HG03103 (cell line): ENCODE measurements at regions not wholly inside any gene's neighbourhood (a gene's known extent, or its start where the extent isn't known, plus 50 kb on each side); places are given as distances from the start of the nearest gene placed in this dataset.
"Not testable (repeated sequence)": the region's sequence is repeated elsewhere in the genome, so short reads cannot be mapped to it uniquely, and the experiment has no call there.

ENCODE experiments used
- ATAC-seq: cut with Tn5 transposase; IDR thresholded peaks from one replicate; pipeline ENCODE4 v1.9.1; 2021; ENCODE audit warnings: low read depth; ENCODE audit not compliant: unreplicated experiment

DNA sequence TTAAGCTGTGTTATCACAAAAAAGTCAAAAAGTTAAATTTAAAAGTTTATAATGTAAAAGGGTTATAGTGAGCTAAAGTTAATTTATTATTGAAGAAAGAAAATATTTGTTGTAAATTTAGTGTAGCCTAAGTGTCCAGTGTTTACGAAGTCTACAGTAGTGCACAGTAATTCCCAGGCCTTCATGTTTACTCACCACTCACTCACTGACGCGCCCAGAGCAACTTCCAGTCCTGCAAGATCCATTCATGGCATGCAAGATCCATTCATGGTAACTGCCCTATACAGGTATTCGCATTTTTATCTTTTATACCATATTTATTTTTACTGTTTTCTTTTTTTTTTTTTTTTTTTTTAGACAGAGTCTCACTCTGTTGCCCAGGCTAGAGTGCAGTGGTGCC is 69.5 kb downstream of the TPRA1 start:
- no peak for ATAC-seq

DNA sequence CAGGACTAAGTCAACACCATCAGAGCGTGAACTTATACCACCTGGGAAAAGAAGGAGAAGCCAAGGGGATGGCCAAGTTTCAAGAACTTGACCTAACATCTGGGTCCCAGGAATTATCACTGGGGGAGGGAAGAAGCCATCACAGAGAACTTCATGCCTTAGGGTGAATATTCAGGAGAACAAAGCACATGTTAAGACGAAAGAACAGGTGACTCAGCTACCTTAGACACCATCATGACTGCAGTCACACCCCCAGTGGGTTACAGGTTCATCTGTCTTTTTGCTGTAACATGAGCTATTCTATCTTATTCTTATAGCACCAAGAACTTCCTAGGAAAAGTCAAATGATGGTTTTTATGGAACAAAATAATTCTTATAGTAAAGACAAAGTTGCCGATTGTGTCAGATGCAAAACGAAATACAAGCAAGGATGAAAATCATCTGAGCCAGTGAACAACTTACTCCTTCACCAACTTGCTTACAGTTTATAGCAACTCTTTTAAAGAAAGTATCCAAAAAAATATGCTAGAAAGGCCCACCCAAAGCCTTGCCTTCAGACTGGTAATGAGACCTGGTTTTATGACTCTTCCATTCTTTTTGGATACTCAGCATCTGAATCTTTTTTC is 72.0 kb downstream of the TPRA1 start:
- no peak for ATAC-seq

DNA sequence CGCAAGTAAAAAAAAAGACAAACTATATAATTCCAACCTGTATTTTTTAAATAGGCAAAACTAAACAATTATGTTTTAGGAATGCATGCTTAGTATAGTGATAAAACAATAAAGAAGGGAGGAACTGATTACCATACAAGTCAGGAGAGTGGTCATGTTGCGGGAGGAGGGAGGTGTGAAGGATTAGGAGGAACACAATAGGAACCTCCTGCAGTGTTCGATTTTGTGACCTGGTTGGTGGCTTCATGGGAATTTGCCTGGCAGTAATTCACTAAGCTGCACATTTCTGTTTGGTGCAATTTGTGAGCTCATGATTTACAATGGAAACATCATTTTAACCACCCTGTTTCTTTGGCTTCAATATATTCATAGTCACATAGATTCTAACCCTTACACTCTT is 78.3 kb downstream of the TPRA1 start:
- ATAC-seq, result no peak

DNA sequence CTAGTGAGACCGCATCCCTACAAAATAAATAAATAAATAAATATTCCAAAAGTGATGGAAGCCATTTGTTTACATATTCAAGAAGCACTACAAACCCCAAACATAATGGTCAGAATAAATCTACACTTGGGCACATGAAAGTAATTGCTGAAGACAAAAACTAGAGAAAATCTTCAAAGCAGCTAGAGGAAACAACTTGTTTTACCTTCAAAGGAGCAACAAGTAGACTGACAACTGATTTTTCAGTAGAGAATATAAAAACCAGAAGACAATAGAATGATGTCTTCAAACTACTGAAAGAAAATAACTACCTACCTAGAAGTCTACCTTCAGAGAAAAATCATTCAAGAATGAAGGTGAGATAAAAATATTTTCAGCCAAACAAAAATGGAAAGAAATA is 89.4 kb downstream of the TPRA1 start:
- no peak for ATAC-seq

DNA sequence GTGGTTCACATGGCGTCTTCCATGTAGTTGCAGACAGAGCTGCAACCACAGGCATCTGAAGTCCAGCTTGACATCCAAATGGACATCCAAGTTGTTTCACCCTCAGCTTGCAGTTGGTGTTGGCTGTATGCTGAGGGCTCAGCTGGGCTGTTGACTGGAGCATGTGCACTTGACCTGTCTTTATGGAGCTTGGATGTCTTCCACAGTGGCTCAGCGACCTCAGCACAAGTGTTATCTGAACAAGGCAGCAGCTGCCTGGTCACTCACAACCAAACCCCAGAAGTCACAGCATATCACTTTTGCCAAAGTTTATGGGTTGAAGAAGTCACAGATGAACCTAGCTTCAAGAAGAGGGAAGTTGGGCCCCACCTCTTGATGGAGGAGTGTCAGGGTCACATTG is 92.9 kb downstream of the TPRA1 start:
- no peak for ATAC-seq

DNA sequence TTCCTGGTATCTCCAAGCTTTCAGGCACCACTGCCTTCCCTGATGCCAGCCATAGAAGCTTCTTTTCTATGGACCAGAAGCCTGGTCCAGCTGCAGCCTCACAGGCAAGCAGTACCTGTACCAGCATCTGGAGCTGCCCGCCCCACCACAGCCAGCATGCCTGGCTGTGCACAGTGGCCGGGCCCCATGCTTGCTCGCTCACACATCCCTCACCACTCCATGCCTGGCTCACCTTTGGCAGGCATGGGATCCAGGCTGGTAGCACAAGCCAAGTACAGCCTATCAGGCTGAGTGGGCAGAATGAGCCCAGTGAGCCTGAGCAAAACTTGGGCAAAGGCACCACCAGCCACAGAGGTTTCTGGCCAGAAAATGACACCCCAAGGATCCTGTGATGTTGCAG is 93.4 kb downstream of the TPRA1 start:
- no peak for ATAC-seq

DNA sequence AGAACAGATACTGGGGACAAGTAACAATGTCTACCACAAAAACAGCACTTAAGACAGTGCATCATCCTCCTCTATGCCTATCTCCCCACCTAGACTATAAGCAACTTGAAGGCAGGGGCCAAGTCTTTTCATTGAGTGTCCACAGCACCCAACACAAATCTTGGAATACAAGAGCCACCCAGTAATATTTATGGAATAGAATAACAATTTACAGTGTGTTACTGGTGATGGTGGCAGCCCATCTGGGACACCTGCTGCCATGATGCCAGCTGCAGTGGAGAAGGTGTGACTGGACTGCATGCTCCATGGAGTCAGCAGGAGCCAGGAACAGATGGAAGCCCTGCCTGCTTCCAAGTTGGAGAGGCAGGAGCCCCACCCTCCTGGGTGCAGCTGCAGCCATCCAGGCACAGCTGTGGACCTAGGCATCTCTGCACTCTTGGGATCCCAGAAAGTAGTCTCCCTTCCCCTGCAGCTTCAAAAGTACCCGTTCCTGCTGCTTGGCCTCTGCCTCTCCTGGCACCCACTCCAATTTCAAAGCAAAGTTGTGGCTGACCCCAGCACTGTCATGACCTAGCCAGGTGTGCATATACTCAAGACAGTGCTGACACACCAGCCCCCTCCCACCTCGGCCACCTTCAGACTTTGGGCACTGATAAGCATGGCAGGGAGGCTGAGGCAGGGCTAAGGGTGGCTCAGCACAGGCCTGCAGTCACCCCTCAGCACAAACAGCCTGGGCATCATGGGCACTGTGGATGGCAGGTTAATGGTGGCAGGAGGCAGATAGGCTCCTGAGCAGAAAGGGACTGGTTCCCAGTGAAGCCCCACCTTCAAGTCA is 94.5 kb downstream of the TPRA1 start:
- no peak for ATAC-seq

DNA sequence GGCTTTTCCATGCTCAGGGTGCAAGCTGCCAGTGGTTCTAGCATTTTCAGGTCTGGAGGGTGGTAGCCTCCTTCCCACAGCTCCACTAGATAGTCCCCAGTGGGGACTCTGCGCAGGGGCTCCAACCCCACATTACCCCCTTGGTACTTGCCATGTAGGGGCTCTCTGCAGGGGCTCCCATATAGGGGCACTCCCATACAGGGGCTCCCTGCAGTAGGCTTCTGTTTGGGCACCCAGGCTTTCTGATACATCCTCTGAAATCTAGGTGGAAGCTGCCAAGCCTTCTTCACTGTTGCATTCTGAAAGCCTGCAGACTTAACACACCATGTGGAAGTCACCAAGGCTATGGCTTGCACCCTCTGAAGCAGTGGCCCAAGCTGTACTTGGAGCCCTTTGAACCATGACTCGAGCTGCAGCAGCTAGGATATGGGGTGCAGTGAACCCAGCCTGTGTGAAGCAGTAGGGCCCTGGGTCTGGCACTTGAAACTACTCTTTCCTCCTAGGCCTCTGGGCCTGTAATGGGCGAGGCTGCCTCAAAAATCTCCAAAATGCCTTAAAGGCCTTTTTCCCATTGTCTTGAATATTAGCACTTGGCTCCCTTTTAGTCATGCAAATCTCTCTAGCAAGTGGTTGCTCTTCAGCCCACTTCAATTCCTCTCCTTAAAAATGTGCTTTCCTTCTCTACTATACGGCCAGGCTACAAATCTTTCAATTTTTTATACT is 96.4 kb downstream of the TPRA1 start:
- no peak for ATAC-seq

DNA sequence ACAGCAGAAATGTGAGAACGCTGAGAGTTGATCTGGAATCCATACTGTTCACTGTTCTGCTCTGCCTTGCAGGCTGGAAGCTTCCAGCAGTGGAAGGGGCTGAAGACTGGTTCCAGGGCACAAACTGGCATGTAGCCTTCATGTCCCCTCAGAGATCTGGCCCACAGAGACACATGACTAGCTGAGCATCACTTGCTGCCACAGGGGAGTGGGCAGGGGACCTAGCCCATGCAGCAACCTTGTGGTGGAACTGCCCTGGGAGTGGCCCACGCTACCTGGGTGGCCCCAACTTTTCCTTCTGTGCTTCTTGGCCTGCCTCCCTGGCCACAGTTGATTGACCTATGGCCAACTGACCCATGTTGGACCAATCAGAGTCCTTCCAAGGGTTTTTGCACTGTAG is 98.1 kb downstream of the TPRA1 start:
- ATAC-seq, result no peak

DNA sequence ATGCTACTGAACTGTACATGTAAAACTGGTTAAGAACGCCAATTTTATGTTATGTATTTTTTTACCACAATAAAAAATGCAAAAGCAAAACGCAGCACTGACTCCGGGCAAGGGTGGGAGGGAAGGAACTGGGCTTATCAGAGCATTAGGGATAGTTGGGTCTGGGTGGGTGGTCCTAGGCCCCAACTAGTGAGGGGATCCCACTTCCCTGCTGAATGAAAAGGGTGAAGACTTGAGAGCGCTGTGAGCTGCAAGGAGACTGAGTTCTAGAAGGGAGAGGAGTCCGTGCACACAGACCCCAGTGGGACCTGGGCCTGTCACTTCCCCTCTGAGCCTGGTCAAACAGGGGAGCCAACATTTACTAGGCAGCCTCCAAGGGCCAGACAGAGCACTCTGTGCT is 98.6 kb downstream of the TPRA1 start:
- ATAC-seq, result no peak

DNA sequence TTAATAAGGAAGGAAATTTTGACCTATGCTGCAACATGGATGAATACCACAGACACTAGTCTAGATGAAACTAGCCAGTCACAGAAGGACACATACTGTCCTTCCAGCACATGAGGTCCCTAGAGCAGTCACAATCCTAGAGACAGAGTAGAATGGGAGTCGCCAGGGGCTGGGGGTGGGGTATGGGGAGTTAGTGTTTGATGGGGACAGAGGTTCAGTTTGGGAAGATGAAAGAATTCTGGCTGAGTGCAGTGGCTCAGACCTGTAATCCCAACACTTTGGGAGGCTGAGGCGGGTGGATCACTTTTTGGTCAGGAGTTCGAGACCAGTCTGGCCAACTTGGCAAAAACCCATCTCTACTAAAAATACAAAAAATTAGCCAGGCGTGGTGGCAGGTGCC is 99.2 kb downstream of the TPRA1 start:
- no peak for ATAC-seq

DNA sequence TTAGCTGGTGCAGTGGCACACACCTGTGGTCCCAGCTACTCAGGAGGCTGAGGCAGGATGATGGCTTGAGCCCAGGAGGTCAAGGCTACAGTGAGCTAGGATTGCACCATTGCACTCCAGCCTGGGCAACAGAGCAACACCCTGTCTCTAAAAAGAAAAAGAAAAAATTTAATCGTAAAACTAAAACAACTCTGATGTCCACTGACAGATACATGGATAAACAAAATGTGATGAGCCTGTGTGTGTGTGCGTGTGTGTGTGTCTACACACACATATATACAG is 99.6 kb downstream of the TPRA1 start:
- not testable (repeated sequence) for ATAC-seq

DNA sequence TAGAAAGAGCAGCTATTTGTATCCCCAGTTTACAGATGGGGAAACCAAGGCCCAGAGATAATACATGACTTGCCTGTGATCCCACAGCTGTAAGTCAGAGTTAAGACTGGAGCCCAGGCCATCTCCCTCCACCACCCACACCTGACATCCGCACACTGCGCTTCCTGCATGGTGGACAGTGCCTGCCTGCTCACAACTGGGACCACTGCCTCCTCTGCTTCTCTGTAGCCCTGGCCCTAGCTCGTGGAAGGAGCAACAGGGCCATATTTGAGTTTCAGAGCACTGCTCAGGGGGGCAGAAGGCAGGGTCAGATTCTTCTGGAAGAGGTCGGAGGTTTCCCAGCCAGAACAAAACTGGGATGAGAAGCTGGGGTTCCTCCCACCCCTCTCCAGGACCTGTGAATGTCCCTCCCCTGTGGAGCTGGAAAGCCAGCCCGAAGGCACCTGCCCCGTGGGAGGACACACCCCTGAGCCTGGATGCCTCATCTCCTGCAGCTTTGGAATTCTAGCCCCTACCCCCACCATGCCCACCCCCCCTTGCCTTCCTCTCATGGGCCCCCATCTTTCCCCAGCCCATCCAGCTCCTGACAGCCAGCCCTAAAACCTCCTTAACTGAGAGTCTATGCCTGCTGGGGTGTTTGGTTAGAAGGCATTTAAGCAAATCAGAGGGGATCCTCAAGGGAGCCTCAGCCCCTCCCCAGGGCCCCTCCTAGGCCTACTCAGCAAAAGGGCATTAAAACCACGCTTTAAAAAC is 100.1 kb downstream of the TPRA1 start:
- ATAC-seq, result no peak

DNA sequence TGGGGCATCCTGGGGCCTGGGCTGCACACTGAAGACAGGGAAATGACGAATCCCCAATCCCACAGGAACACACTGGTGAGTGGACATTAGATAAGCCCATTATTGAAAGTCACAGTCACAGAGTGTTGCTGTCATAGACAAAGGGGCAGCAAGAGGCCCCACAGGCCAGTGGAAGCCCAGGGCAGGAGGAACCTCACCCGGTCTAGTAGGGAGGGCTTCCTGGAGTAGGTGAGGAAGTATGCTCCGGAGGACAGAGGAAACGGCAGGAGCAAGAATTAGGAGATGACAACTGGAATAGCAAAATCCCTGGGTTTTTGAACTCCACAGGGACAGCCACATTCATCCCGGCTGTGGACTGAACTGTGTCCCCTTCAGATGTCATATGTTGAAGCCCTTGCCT is 101.2 kb downstream of the TPRA1 start:
- ATAC-seq, result no peak

DNA sequence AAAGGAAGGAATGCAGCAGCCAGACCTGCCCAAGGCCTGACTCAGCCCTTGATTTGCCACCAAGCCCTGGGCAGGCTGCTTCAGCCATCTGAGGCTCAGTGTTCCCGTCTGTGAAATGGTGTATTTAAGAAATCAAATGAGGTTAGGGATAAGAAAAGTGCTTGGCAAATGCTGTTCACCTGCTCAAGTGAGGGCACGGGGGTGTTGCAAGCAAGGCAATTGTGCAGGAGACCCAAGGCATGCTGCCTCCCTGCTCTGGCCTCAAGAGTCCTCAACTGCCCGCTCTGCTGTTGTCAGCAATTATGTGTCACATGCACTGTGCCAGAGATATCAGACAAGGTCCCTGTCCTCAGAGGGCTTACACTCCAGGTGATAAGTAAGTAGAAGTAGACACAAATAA is 101.8 kb downstream of the TPRA1 start:
- no peak for ATAC-seq

DNA sequence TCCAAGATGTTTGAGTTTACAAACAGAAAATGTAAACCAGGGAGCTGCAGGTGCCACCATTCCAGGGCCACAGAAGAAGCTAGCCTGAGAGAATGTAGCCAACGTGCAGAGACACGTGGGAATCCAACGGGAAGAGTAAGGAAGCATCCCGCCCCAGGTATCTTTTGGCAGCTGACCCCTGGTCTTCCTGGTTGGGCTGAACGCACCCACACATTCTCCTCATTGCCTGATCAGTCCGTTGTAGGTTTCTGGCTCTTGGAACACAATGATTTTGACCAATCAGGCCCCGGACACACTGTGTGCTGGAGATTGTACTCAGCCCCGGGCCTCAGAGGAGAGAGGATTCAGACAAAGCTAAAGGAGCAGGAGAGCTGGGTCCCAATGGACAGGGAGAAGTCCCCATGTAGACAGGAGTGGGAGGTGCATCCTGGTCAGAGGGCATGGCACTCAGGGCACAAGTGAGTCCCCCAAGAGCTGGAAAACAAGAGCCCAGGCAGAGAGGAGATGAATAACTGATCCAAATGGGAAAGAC is 102.3 kb downstream of the TPRA1 start:
- ATAC-seq, result no peak

DNA sequence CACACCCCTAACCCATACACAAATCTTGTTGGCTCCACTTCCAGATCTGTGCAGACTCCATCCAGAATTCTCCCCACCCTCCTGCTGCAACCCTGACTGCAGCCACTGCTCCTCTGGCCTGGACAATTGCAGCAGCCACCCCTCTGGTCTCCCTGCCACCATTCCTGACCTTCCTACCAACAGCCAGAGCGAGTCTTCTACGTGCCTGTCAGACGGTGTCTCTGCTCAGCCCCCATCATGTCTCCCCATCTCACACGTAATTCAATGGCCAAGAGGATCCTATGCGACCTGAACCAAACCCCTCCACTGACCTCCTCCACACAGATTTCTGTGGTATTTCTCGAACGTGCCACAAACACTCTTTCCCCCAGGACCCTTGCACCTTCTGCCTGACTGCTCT is 103.3 kb downstream of the TPRA1 start:
- ATAC-seq, result no peak

DNA sequence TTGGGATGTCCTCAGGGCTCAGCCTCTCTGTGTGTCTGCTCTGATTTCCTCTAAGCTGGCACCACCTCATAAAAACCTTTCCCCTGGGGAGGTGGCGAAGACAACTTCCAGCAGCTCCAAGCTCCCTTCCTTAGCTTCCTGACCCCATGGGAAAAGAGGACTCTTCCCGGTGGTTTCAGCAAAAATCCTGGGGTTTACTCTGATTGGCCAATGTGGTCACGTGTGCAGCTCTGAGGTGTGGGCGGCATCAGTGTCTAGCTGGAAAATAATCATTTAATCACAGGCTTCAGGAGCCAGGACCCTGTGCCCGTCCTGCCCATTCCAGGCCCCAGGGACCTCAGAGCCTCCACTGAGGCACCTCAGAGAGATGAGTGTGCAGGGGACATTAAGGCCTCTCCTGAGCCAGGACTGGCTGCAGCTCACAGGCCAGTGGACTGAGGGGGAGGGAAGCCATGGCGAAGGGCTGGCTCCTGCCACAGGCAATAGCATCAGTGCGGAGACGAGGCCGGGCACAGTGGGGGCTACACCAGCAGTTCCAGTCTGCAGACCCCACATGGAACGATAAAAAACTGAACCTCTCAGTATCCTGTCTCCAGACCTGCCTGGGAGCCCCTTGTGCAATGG is 104.1 kb downstream of the TPRA1 start:
- no peak for ATAC-seq

DNA sequence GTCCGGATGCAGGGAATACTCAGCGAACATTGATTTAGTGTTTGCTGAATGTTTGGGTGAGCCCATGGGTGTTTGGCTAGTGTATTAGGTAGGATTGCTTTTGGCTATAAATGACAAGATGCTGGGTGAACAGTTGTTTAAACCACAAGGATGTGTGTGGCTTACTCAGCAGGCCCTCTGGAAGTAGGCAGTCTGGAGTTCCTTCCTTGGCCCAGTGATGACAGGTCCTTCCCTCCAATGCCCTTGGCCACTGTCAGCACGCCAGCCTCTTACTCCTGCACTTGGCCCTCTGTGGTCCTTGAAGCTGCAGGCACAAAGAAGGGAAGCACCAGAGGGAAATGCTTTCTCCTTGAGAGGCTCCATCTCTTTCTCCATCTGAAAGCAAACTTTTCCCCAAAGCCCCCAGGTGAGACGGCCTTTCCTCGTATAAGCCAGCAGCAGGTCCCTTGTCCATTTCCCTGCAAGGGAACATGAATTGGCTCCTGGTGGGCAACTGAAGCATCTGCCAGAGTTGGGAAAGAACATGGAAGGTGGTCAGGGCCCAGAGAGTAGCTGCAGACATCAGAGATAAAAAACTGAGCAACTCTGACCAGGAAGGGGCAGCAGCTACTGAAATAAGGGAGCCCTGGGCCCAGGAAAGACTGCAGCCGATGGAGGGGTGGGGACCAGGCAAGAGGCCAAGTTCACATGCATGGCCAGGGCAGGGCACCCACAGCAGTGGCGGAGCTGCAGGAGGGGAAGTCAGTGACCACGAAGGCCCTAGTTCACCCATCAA is 105.0 kb downstream of the TPRA1 start:
- ATAC-seq, result no peak
